Motor neuron (in vitro differentiated cells): ENCODE measurements at regions not wholly inside any gene's neighbourhood (a gene's known extent, or its start where the extent isn't known, plus 50 kb on each side); places are given as distances from the start of the nearest gene placed in this dataset.

ENCODE experiments used
- ATAC-seq, 8 experiments: fragments of 200-7000 bp; cut with Tn5 transposase; replicated peaks in 6 of 8; 2 replicates each; pipeline ENCODE4 v1.8.0; 2021; ENCODE audit warnings: mild to moderate bottlenecking in 8 of 8, moderate library complexity in 8 of 8
- H3K27ac ChIP-seq, 2 donors: fragments of 250-450 bp; sonication (Bioruptor Pico); 2 replicates each; pipeline ENCODE4 v1.9.0; 2021; ENCODE audit warnings: antibody characterized with exemption in 2 of 2, mild to moderate bottlenecking in 2 of 2, moderate library complexity in 1 of 2
- H3K4me1 ChIP-seq, 2 donors: fragments of 250-450 bp; sonication (Bioruptor Pico); replicated peaks in 1 of 2; 2 replicates each; pipeline ENCODE4 v1.6.1; 2021; ENCODE audit warnings: antibody characterized with exemption in 2 of 2, mild to moderate bottlenecking in 2 of 2, moderate library complexity in 1 of 2
- H3K4me3 ChIP-seq, 5 donors: fragments of 250-450 bp; sonication (Bioruptor Pico); 2 replicates each; pipeline ENCODE4 v1.9.0; 2021; ENCODE audit warnings: antibody characterized with exemption in 5 of 5, mild to moderate bottlenecking in 5 of 5, moderate library complexity in 4 of 5
- WGBS, 10 experiments: fragments of 450-650 bp; shearing (Covaris generic); methylation state at CpG; one replicate each; pipeline ENCODE4 v1.0.0; 2022; 5-methylcytosine and 5-hydroxymethylcytosine counted together
- in situ Hi-C, 9 experiments: fragments of 400-800 bp; cut with MboI; loops; one replicate each; pipeline ENCODE4 v1.15.0; 2021; ENCODE audit warnings: low sequenced_read_pairs in 9 of 9, low pct_unique_long_range_greater_than_20kb in 2 of 9; ENCODE audit not compliant: unreplicated experiment in 9 of 9

GRCh38 chr6:141158740-141159139, 974.0 kb upstream of the GJE1 start:
- in situ Hi-C loops = no loop called here
- ATAC-seq = peak in 2 of 8 experiments; percentile 22 to 30

GRCh38 chr6:141153563-141153962, 979.2 kb upstream of the GJE1 start:
- ATAC-seq = no peak
- no peak overlapping the region for H3K4me3 ChIP-seq
- H3K27ac ChIP-seq = no peak overlapping the region
- peaks cover 0 to 6% of the 10 kb centered on the region in 2 donors for H3K4me1 ChIP-seq
- WGBS, 10 experiments = 80% methylated on average over 1 of the region's 2 CpGs; no CpG with 5 or more reads in 8 of the 10 experiments
- in situ Hi-C loops = no loop called here

More at GRCh38 chr6:141158740-141159139, 974.0 kb upstream of the GJE1 start:
- WGBS, 10 experiments = 43 to 100% (median 83%) methylated on average over 1 of the region's 1 CpG; no CpG with 5 or more reads in 5 of the 10 experiments
- no peaks in the 10 kb centered on the region for H3K4me1 ChIP-seq
- H3K27ac ChIP-seq = no peak overlapping the region
- no peak overlapping the region for H3K4me3 ChIP-seq

GRCh38 chr6:141152951-141153350, 979.8 kb upstream of the GJE1 start:
- no peak for ATAC-seq
- Histone ChIP-seq H3K27ac (no peak overlapping the region), H3K4me3 (no peak overlapping the region), H3K4me1 (peaks cover 0 to 6% of the 10 kb centered on the region in 2 donors)
- in situ Hi-C loops = no loop called here
- WGBS, 10 experiments = 0 to 88% (median 29%) methylated on average over 1 of the region's 1 CpG; no CpG with 5 or more reads in 3 of the 10 experiments

GRCh38 chr6:141151710-141152417, 980.9 kb upstream of the GJE1 start:
- WGBS, 10 experiments = 0 to 100% (median 92%) methylated on average over 1 to 2 of the region's 3 CpGs; no CpG with 5 or more reads in 1 of the 10 experiments
- H3K4me1 ChIP-seq = peaks cover 0 to 6% of the 10 kb centered on the region in 2 donors
- in situ Hi-C loops = no loop called here
- no peak for ATAC-seq
- H3K27ac ChIP-seq = no peak overlapping the region
- H3K4me3 ChIP-seq = no peak overlapping the region

GRCh38 chr6:141141870-141142269, 990.9 kb upstream of the GJE1 start:
- Histone ChIP-seq H3K4me1 (peaks cover 0 to 2% of the 10 kb centered on the region in 2 donors), H3K27ac (no peak overlapping the region), H3K4me3 (no peak overlapping the region)
- in situ Hi-C loops = no loop called here
- ATAC-seq = peak in 1 of 8 experiments; percentile 39
- WGBS, 10 experiments = 8 to 100% (median 86%) methylated on average over 1 to 2 of the region's 2 CpGs; no CpG with 5 or more reads in 1 of the 10 experiments

- in situ Hi-C loops = no loop called here
- ATAC-seq = no peak
- H3K4me1 ChIP-seq = peaks cover 0 to 2% of the 10 kb centered on the region in 2 donors
- no peak overlapping the region for H3K27ac ChIP-seq
- H3K4me3 ChIP-seq = no peak overlapping the region
These were observed 991.8 kb upstream of the GJE1 start for GRCh38 chr6:141140905-141141304.

- in situ Hi-C loops = no loop called here
These were observed 993.3 kb upstream of the GJE1 start for GRCh38 chr6:141139461-141139860.

GRCh38 chr6:141134723-141135122, 998.0 kb upstream of the GJE1 start:
- Histone ChIP-seq H3K4me3 (no peak overlapping the region), H3K27ac (no peak overlapping the region), H3K4me1 (no peaks in the 10 kb centered on the region)
- in situ Hi-C loops = no loop called here
- ATAC-seq = no peak
- 83 to 100% (median 89%) methylated on average over 1 of the region's 1 CpG; no CpG with 5 or more reads in 1 of the 10 experiments for WGBS, 10 experiments

More at GRCh38 chr6:141139461-141139860, 993.3 kb upstream of the GJE1 start:
- WGBS, 10 experiments = 67 to 100% (median 91%) methylated on average over 1 to 10 of the region's 10 CpGs
- H3K4me1 ChIP-seq = peaks cover 0 to 2% of the 10 kb centered on the region in 2 donors
- H3K27ac ChIP-seq = no peak overlapping the region
- no peak overlapping the region for H3K4me3 ChIP-seq
- ATAC-seq = no peak

- H3K4me1 ChIP-seq = no peaks in the 10 kb centered on the region
- ATAC-seq = no peak
- in situ Hi-C loops = no loop called here
- H3K27ac ChIP-seq = no peak overlapping the region
- H3K4me3 ChIP-seq = no peak overlapping the region
- WGBS, 10 experiments = 50 to 100% (median 83%) methylated on average over 1 to 3 of the region's 3 CpGs
These were observed 998.9 kb upstream of the GJE1 start for GRCh38 chr6:141133836-141134235.

GRCh38 chr6:141133346-141133745, 999.4 kb upstream of the GJE1 start:
- H3K4me3 ChIP-seq = no peak overlapping the region
- no peaks in the 10 kb centered on the region for H3K4me1 ChIP-seq
- ATAC-seq = no peak
- 67 to 100% (median 100%) methylated on average over 1 of the region's 1 CpG; no CpG with 5 or more reads in 3 of the 10 experiments for WGBS, 10 experiments
- H3K27ac ChIP-seq = no peak overlapping the region
- in situ Hi-C loops = no loop called here

- in situ Hi-C loops = no loop called here
- H3K4me1 ChIP-seq = no peaks in the 10 kb centered on the region
- WGBS, 10 experiments = 29 to 97% (median 83%) methylated on average over 1 to 3 of the region's 3 CpGs; no CpG with 5 or more reads in 1 of the 10 experiments
- no peak for ATAC-seq
- H3K4me3 ChIP-seq = no peak overlapping the region
- no peak overlapping the region for H3K27ac ChIP-seq
These were observed 1001.1 kb upstream of the GJE1 start for GRCh38 chr6:141131616-141132015.

GRCh38 chr6:141123497-141123896, 1009.2 kb upstream of the GJE1 start:
- no peak overlapping the region for H3K4me3 ChIP-seq
- H3K27ac ChIP-seq = no peak overlapping the region
- in situ Hi-C loops = no loop called here
- ATAC-seq = no peak
- no peaks in the 10 kb centered on the region for H3K4me1 ChIP-seq

- in situ Hi-C loops = no loop called here
- H3K4me1 ChIP-seq = no peaks in the 10 kb centered on the region
- no peak overlapping the region for H3K4me3 ChIP-seq
- H3K27ac ChIP-seq = no peak overlapping the region
- no peak for ATAC-seq
These were observed 1009.7 kb upstream of the GJE1 start for GRCh38 chr6:141123049-141123448.

GRCh38 chr6:141118991-141119390, 1013.7 kb upstream of the GJE1 start:
- 0 to 100% (median 43%) methylated on average over 1 to 2 of the region's 2 CpGs; no CpG with 5 or more reads in 1 of the 10 experiments for WGBS, 10 experiments
- H3K4me1 ChIP-seq = no peaks in the 10 kb centered on the region
- ATAC-seq = no peak
- in situ Hi-C loops = no loop called here
- no peak overlapping the region for H3K4me3 ChIP-seq
- no peak overlapping the region for H3K27ac ChIP-seq
